HCT116 (cell line): ENCODE measurements at regions not wholly inside any gene's neighbourhood (a gene's known extent, or its start where the extent isn't known, plus 50 kb on each side); places are given as distances from the start of the nearest gene placed in this dataset.

Source experiments
- ATAC-seq: fragments of 200-7000 bp; cut with Tn5 transposase; 2 replicates; pipeline ENCODE4 v1.9.1; 2020; ENCODE audit warnings: mild to moderate bottlenecking, moderate library complexity
- BruUV-seq: library from RNA; stranded (reverse); fragments of 400-500 nt; replicated peaks from 2 replicates; lab custom pipeline; 2021; lab: Mats Ljungman, UMichigan
- CTCF ChIA-PET: fragments of 300-600 bp; sonication (Branson Sonifier 250); formaldehyde crosslinking; loops from one replicate; lab custom pipeline; 2021; ENCODE audit warnings: antibody characterized with exemption; lab: Charles Lee
- POLR2A ChIA-PET: fragments of 300-600, 350-600 bp; sonication (Branson Sonifier 250); formaldehyde crosslinking; loops from one replicate; lab custom pipeline; 2021; ENCODE audit warnings: antibody characterized with exemption; lab: Charles Lee
- RAD21 ChIA-PET, 2 experiments: fragments of 300-600 bp; sonication (Branson Sonifier 250); formaldehyde crosslinking; loops; one replicate each; lab custom pipeline; 2023; ENCODE audit warnings: low total read pairs in 2 of 2; ENCODE audit not compliant: uncharacterized antibody in 2 of 2, unreplicated experiment in 2 of 2, low non-redundant PET in 1 of 2; lab: Charles Lee
- DNase-seq: peaks from one replicate; pipeline ENCODE4 v3.0.0-alpha.2; 2010; ENCODE audit warnings: low read depth, low spot score
- H2AFZ ChIP-seq: fragments of 200-600 bp; shearing (Covaris generic), sonication (generic); 2 replicates; pipeline ENCODE4 v1.6.1; 2017; ENCODE audit warnings: low read depth, mixed run types, mixed read lengths, antibody characterized with exemption, low read length; ENCODE audit not compliant: poor library complexity, severe bottlenecking
- H3K27ac ChIP-seq: 2 replicates; pipeline ENCODE4 v1.5.1; 2012; ENCODE audit warnings: low read depth, low read length
- H3K27me3 ChIP-seq: fragments of 200-600 bp; sonication (generic); 2 replicates; pipeline ENCODE4 v1.6.1; 2016; ENCODE audit warnings: mixed run types, low read length, mixed read lengths; ENCODE audit not compliant: insufficient read depth
- H3K36me3 ChIP-seq, 2 experiments: fragments of 200-500 bp in 1 of 2; fragments of 200-600 bp in 1 of 2; sonication (Bioruptor generic) in 1 of 2; sonication (generic) in 1 of 2; 2 replicates each; pipeline versions ENCODE4 v1.5.1 to v1.6.1; 2014 to 2016; ENCODE audit warnings: low read length in 2 of 2, inconsistent platforms in 1 of 2, mixed read lengths in 1 of 2, mixed run types in 1 of 2; ENCODE audit not compliant: insufficient read depth in 2 of 2, control insufficient read depth in 1 of 2
- H3K4me1 ChIP-seq, 2 experiments: fragments of 200-600 bp in 1 of 2; sonication (generic) in 1 of 2; 2 replicates each; pipeline versions ENCODE4 v1.5.1 to v1.6.1; 2012 to 2017; ENCODE audit warnings: low read length in 2 of 2, inconsistent platforms in 1 of 2, mild to moderate bottlenecking in 1 of 2, mixed read lengths in 1 of 2, mixed run types in 1 of 2, moderate library complexity in 1 of 2; ENCODE audit not compliant: insufficient read depth in 2 of 2, control insufficient read depth in 1 of 2
- H3K4me2 ChIP-seq: fragments of 200-600 bp; sonication (generic); 2 replicates; pipeline ENCODE4 v1.6.1; 2017; ENCODE audit warnings: mixed run types, low read length, mixed read lengths
- H3K4me3 ChIP-seq, 2 experiments: fragments of 200-600 bp in 1 of 2; sonication (generic) in 1 of 2; replicated peaks in 1 of 2; 2 replicates each; pipeline ENCODE4 v1.5.1; 2011 to 2016; ENCODE audit warnings: low read length in 2 of 2, control low read depth in 1 of 2, low read depth in 1 of 2, mild to moderate bottlenecking in 1 of 2, mixed read lengths in 1 of 2, mixed run types in 1 of 2
- H3K79me2 ChIP-seq: fragments of 200-600 bp; sonication (generic); 2 replicates; pipeline ENCODE4 v1.6.1; 2017; ENCODE audit warnings: mild to moderate bottlenecking, mixed run types, low read length, moderate library complexity, mixed read lengths; ENCODE audit not compliant: insufficient read depth
- H3K9ac ChIP-seq: fragments of 200-600 bp; sonication (generic); 2 replicates; pipeline ENCODE4 v1.6.1; 2016; ENCODE audit warnings: low read length, mixed read lengths
- H3K9me2 ChIP-seq: fragments of 200-600 bp; sonication (generic), shearing (Covaris generic); 2 replicates; pipeline ENCODE4 v1.6.1; 2017; ENCODE audit warnings: mixed run types, mild to moderate bottlenecking, moderate library complexity; ENCODE audit not compliant: insufficient read depth
- H3K9me3 ChIP-seq, 2 experiments: fragments of 200-500 bp in 1 of 2; fragments of 200-600 bp in 1 of 2; sonication (Bioruptor generic) in 1 of 2; sonication (generic) in 1 of 2; 2 replicates each; pipeline ENCODE4 v1.6.1; 2014 to 2017; ENCODE audit warnings: low read length in 2 of 2, mixed read lengths in 2 of 2, inconsistent platforms in 1 of 2, low read depth in 1 of 2, mild to moderate bottlenecking in 1 of 2, mixed run types in 1 of 2, moderate library complexity in 1 of 2; ENCODE audit not compliant: control insufficient read depth in 1 of 2, insufficient read depth in 1 of 2
- H4K20me1 ChIP-seq: fragments of 200-600 bp; sonication (generic), shearing (Covaris generic); 2 replicates; pipeline ENCODE4 v1.6.1; 2017; ENCODE audit warnings: mixed run types, mild to moderate bottlenecking, moderate library complexity; ENCODE audit not compliant: insufficient read depth
- ELF1 ChIP-seq: IDR thresholded peaks from 2 replicates; pipeline ENCODE4 v1.6.1; 2012; ENCODE audit warnings: low read depth, borderline replicate concordance
- EZH2phosphoT487 ChIP-seq: fragments of 200-600 bp; IDR thresholded peaks from 2 replicates; pipeline ENCODE4 v1.6.1; 2018; ENCODE audit warnings: antibody characterized with exemption, borderline replicate concordance
- MAX ChIP-seq: IDR thresholded peaks from 2 replicates; pipeline ENCODE4 v1.6.1; 2012
- SP1 ChIP-seq: IDR thresholded peaks from 2 replicates; pipeline ENCODE4 v1.6.1; 2012; ENCODE audit warnings: low read depth
- TCF7L2 ChIP-seq: IDR thresholded peaks from 2 replicates; pipeline ENCODE4 v1.7.0; 2011; ENCODE audit warnings: borderline replicate concordance, inconsistent platforms; ENCODE audit not compliant: insufficient read depth, insufficient read length; ENCODE audit errors: extremely low read depth
- intact Hi-C: fragments of 100-400 bp; cut with micrococcal nuclease; formaldehyde crosslinking; loops from 2 replicates; pipeline ENCODE4 v1.10.0; 2022

GRCh38 chr15:97708252-97708651 is 252.3 kb upstream of the ARRDC4 start:
- intact Hi-C loops = no loop called here

GRCh38 chr15:97712530-97712929 is 248.0 kb upstream of the ARRDC4 start:
- ATAC-seq (no peak), DNase-seq (no peak)
- intact Hi-C loops = no loop called here
- H3K79me2 ChIP-seq = no peaks in the 10 kb centered on the region
- H3K4me1 ChIP-seq = no peaks in the 10 kb centered on the region
- ChIA-PET RAD21 (no interaction called here), CTCF (no interaction called here), POLR2A (no interaction called here)
- H3K36me3 ChIP-seq = no peaks in the 10 kb centered on the region
- H3K27me3 ChIP-seq = no peaks in the 10 kb centered on the region
- no peaks in the 10 kb centered on the region for H3K9me2 ChIP-seq
- H3K4me3 ChIP-seq = no peak overlapping the region
- no peak overlapping the region for H3K27ac ChIP-seq
- no peak overlapping the region for H2AFZ ChIP-seq
- no peaks in the 10 kb centered on the region for H4K20me1 ChIP-seq
- H3K4me2 ChIP-seq = no peak overlapping the region
- H3K9ac ChIP-seq = no peak overlapping the region
- H3K9me3 ChIP-seq = no peaks in the 10 kb centered on the region
- BruUV-seq = no TSS peak
- TF ChIP-seq ELF1 (no peak), SP1 (no peak), MAX (no peak)
- TF ChIP-seq, all 23 proteins: peak for 0

More at GRCh38 chr15:97708252-97708651, 252.3 kb upstream of the ARRDC4 start:
- Histone ChIP-seq H3K9me3 (peaks cover 0 to 2% of the 10 kb centered on the region in 2 experiments; a peak in 1 of 4 replicates), H3K27me3 (no peaks in the 10 kb centered on the region), H3K4me3 (no peak overlapping the region), H3K79me2 (no peaks in the 10 kb centered on the region), H3K36me3 (no peaks in the 10 kb centered on the region), H3K9ac (no peak overlapping the region), H4K20me1 (no peaks in the 10 kb centered on the region), H3K4me1 (no peaks in the 10 kb centered on the region), H3K27ac (no peak overlapping the region), H2AFZ (no peak overlapping the region)
- RAD21 ChIA-PET = no interaction called here
- BruUV-seq = no TSS peak
- ATAC-seq (no peak), DNase-seq (no peak)
- CTCF ChIA-PET = no interaction called here
- POLR2A ChIA-PET = no interaction called here
- TF ChIP-seq EZH2phosphoT487 = no peak
- TF ChIP-seq SP1 = no peak
- TF ChIP-seq TCF7L2 = no peak
- TF ChIP-seq, all 23 proteins: peak for 0
- Histone ChIP-seq H3K9me2 (no peaks in the 10 kb centered on the region), H3K4me2 (no peak overlapping the region)
